IPS-15b (cell line): ENCODE measurements at regions not wholly inside any gene's neighbourhood (a gene's known extent, or its start where the extent isn't known, plus 50 kb on each side); places are given as distances from the start of the nearest gene placed in this dataset.

Source experiments
- H3K27me3 ChIP-seq: one replicate; pipeline ENCODE4 v1.6.1; 2013; ENCODE audit warnings: low read length; ENCODE audit not compliant: control insufficient read depth, insufficient read depth
- H3K36me3 ChIP-seq: one replicate; pipeline ENCODE4 v1.6.1; 2013; ENCODE audit warnings: low read length; ENCODE audit not compliant: control insufficient read depth, insufficient read depth
- H3K4me1 ChIP-seq: one replicate; pipeline ENCODE4 v1.6.1; 2013; ENCODE audit warnings: mild to moderate bottlenecking, low read length; ENCODE audit not compliant: control insufficient read depth, insufficient read depth
- H3K4me3 ChIP-seq: one replicate; pipeline ENCODE4 v1.5.1; 2013; ENCODE audit warnings: low read depth, low read length
- H3K9ac ChIP-seq: one replicate; pipeline ENCODE4 v1.6.1; 2013; ENCODE audit warnings: low read depth, mild to moderate bottlenecking, low read length
- H3K9me3 ChIP-seq: one replicate; pipeline ENCODE4 v1.6.1; 2013; ENCODE audit warnings: mild to moderate bottlenecking, low read length; ENCODE audit not compliant: control insufficient read depth, insufficient read depth

- H3K9ac ChIP-seq: no peak overlapping the region
- H3K36me3 ChIP-seq: no peaks in the 10 kb centered on the region
- H3K4me3 ChIP-seq: no peak overlapping the region
- peaks cover 6% of the 10 kb centered on the region for H3K4me1 ChIP-seq
- H3K9me3 ChIP-seq: no peaks in the 10 kb centered on the region
- H3K27me3 ChIP-seq: no peaks in the 10 kb centered on the region
These were observed 189.4 kb upstream of the CWC22 start for GRCh38 chr2:180196419-180196977.

DNA sequence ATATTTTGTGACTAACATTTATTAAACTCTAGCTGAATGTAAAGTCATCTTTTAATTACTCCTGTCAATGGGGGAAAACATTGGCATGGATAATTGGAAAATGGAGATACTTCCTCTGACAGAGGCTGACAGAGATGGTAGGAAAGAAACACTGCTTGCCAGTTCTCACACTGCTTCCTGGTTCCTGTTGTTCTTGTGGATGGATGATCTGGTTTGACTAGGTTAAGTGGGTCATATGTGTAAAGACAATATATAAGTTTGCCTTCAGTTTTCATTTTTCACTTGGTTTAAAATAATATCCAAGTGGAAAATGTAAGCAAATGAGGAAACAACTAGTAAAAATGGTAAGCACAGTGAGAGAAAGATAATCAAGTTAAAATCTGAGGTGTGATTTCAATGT is 188.8 kb upstream of the CWC22 start:
- Histone ChIP-seq H3K36me3 (no peaks in the 10 kb centered on the region), H3K27me3 (no peaks in the 10 kb centered on the region), H3K9ac (no peak overlapping the region), H3K9me3 (no peaks in the 10 kb centered on the region), H3K4me3 (no peak overlapping the region), H3K4me1 (peaks cover 6% of the 10 kb centered on the region)

GRCh38 chr2:180191432-180192124 is 184.5 kb upstream of the CWC22 start:
- Histone ChIP-seq H3K36me3 (no peaks in the 10 kb centered on the region), H3K4me3 (no peak overlapping the region), H3K27me3 (no peaks in the 10 kb centered on the region), H3K9ac (no peak overlapping the region), H3K9me3 (no peaks in the 10 kb centered on the region), H3K4me1 (peaks cover 6% of the 10 kb centered on the region)

- no peaks in the 10 kb centered on the region for H3K9me3 ChIP-seq
- H3K4me1 ChIP-seq: peaks cover 2% of the 10 kb centered on the region
- H3K36me3 ChIP-seq: no peaks in the 10 kb centered on the region
- H3K4me3 ChIP-seq: no peak overlapping the region
- H3K9ac ChIP-seq: no peak overlapping the region
- H3K27me3 ChIP-seq: no peaks in the 10 kb centered on the region
These were observed 183.8 kb upstream of the CWC22 start for GRCh38 chr2:180190851-180191250.

- Histone ChIP-seq H3K4me3 (no peak overlapping the region), H3K4me1 (no peaks in the 10 kb centered on the region), H3K27me3 (no peaks in the 10 kb centered on the region), H3K9me3 (no peaks in the 10 kb centered on the region), H3K36me3 (no peaks in the 10 kb centered on the region), H3K9ac (no peak overlapping the region)
These were observed 180.5 kb upstream of the CWC22 start for GRCh38 chr2:180187611-180188010.

DNA sequence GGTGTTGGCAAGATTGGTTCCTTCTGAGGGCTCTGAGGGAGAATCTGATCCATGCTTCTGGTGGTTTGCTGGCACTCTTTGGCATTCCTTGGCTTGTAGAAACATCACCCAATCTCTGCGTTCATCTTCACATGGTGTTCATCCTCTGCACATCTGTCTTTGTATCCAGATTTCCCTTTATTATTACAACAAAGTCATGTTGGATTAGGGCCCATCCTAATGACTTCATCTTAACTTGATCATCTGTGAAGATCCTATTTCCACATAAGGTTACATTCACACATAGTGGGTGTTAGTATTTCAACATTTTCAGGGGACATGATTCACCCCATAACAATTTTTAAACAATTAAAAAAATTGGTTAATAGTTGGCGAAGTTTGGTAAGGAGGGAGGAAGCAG is 177.4 kb upstream of the CWC22 start:
- H3K9me3 ChIP-seq: no peaks in the 10 kb centered on the region
- H3K9ac ChIP-seq: no peak overlapping the region
- no peaks in the 10 kb centered on the region for H3K36me3 ChIP-seq
- H3K4me3 ChIP-seq: no peak overlapping the region
- H3K27me3 ChIP-seq: no peaks in the 10 kb centered on the region
- H3K4me1 ChIP-seq: peaks cover 9% of the 10 kb centered on the region

GRCh38 chr2:180180511-180180910 is 173.4 kb upstream of the CWC22 start:
- no peaks in the 10 kb centered on the region for H3K36me3 ChIP-seq
- H3K9me3 ChIP-seq: no peaks in the 10 kb centered on the region
- H3K9ac ChIP-seq: no peak overlapping the region
- no peak overlapping the region for H3K4me3 ChIP-seq
- peaks cover 10% of the 10 kb centered on the region for H3K4me1 ChIP-seq
- no peaks in the 10 kb centered on the region for H3K27me3 ChIP-seq

DNA sequence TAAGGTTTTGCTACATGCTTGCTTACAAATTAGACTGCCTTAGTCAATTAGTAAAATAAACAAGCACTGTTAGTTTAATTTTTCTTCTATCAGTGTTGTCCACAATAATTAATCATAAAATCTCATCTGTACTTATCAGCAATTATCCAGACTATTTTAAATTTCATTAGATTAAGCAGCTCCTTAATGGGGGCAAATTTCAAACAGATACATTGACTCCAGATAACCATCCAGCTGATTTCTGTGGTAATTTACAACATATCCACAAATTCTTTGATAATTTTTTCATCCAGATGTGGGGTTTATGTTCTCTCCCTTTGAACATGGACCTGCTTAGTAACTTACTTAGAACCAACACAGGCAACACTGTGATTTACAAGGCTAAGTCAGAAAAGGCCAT is 170.4 kb upstream of the CWC22 start:
- Histone ChIP-seq H3K36me3 (no peaks in the 10 kb centered on the region), H3K27me3 (no peaks in the 10 kb centered on the region), H3K4me3 (no peak overlapping the region), H3K9ac (no peak overlapping the region), H3K9me3 (no peaks in the 10 kb centered on the region), H3K4me1 (peaks cover 10% of the 10 kb centered on the region)

DNA sequence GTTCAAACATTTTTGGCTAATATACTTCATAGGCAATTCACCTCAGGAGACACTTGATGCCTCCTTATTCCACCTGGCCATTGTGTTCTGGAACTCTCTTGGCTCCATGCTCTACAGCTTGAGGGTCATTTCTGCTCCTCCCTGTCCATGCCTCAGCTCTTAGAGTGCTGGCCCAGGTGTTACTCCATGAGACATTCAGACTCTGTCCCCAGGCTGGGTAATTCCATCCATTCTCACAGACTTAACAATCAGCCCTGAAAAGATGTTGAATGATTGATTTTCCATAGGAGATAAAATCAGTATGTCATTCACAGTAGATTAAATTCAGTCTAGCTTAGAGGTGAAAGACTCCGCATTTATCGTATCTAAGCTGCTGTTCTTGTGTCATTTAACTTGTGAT is 168.6 kb upstream of the CWC22 start:
- Histone ChIP-seq H3K9ac (no peak overlapping the region), H3K9me3 (no peaks in the 10 kb centered on the region), H3K4me1 (peaks cover 8% of the 10 kb centered on the region), H3K27me3 (no peaks in the 10 kb centered on the region), H3K4me3 (no peak overlapping the region), H3K36me3 (no peaks in the 10 kb centered on the region)

DNA sequence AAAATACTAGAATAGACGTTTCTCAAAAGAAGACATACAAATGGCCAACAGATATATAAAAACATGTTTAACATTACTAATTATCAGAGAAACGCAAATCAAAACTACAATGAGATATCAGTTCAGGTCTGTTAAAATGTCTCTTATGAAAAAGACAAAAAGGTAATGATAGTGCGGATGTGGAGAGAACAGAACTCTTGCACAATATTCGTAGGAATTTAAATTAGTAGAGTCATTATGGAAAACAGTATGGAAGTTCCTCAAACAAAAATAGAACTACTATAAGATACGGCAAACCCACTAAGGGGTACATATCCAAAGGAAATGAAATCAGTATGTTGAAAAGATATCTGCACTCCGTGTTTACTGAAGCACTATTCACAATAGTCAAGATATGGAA is 167.5 kb upstream of the CWC22 start:
- peaks cover 4% of the 10 kb centered on the region for H3K9me3 ChIP-seq
- no peak overlapping the region for H3K4me3 ChIP-seq
- H3K36me3 ChIP-seq: no peaks in the 10 kb centered on the region
- H3K9ac ChIP-seq: no peak overlapping the region
- no peaks in the 10 kb centered on the region for H3K27me3 ChIP-seq
- peaks cover 2% of the 10 kb centered on the region for H3K4me1 ChIP-seq

DNA sequence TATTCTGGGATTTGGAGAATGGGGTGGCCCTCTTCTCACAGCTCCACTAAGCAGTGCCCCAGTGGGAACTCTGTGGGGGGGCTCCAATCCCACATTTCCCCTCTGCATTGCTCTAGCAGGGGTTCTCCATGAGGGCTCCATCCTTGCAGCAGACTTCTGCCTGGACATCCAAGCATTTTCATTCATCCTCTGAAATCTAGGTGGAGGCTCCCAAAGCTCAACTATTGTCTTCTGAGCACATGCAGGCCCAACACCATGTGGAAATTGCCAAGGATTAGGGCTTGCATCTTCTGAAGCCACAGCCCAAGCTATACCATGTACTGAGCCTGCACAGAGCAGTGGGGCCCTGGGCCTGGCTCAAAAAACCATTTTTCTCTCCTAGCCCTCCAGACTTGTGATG is 162.4 kb upstream of the CWC22 start:
- H3K9me3 ChIP-seq: peaks cover 19% of the 10 kb centered on the region
- H3K27me3 ChIP-seq: no peaks in the 10 kb centered on the region
- no peaks in the 10 kb centered on the region for H3K4me1 ChIP-seq
- H3K9ac ChIP-seq: no peak overlapping the region
- no peak overlapping the region for H3K4me3 ChIP-seq
- H3K36me3 ChIP-seq: no peaks in the 10 kb centered on the region

GRCh38 chr2:180161415-180161814 is 154.3 kb upstream of the CWC22 start:
- H3K4me1 ChIP-seq: no peaks in the 10 kb centered on the region
- H3K36me3 ChIP-seq: no peaks in the 10 kb centered on the region
- H3K9ac ChIP-seq: no peak overlapping the region
- H3K27me3 ChIP-seq: no peaks in the 10 kb centered on the region
- no peaks in the 10 kb centered on the region for H3K9me3 ChIP-seq
- no peak overlapping the region for H3K4me3 ChIP-seq
